Hepatic stellate cell (primary cell): ENCODE measurements at regions not wholly inside any gene's neighbourhood (a gene's known extent, or its start where the extent isn't known, plus 50 kb on each side); places are given as distances from the start of the nearest gene placed in this dataset.
"Not testable (repeated sequence)": the region's sequence is repeated elsewhere in the genome, so short reads cannot be mapped to it uniquely, and the experiment has no call there.

ENCODE experiments used
- DNase-seq: peaks from one replicate; pipeline ENCODE4 v3.0.0; 2011; ENCODE audit warnings: low spot score

GRCh38 chr13:64202517-64202916, 2786.9 kb upstream of the PCDH20 start:
- no peak for DNase-seq

DNA sequence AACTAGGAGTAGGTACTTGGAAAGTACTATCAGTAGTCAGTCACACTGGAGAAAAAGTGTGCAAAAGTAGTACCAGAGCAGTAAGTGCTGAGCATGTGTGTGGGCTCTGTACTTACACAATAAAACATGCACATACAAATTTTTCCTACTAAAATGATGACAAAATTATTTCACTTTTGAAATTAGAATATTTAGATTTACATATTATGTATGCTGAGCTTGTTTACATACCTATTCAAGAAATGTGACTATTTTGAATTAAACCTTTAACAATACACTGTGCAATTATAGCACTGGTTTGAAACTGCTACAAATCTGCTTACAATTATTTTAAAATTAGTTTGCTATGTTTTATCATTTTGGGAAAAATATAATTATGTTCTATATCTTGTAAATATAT, 2781.6 kb upstream of the PCDH20 start:
- DNase-seq = no peak

DNA sequence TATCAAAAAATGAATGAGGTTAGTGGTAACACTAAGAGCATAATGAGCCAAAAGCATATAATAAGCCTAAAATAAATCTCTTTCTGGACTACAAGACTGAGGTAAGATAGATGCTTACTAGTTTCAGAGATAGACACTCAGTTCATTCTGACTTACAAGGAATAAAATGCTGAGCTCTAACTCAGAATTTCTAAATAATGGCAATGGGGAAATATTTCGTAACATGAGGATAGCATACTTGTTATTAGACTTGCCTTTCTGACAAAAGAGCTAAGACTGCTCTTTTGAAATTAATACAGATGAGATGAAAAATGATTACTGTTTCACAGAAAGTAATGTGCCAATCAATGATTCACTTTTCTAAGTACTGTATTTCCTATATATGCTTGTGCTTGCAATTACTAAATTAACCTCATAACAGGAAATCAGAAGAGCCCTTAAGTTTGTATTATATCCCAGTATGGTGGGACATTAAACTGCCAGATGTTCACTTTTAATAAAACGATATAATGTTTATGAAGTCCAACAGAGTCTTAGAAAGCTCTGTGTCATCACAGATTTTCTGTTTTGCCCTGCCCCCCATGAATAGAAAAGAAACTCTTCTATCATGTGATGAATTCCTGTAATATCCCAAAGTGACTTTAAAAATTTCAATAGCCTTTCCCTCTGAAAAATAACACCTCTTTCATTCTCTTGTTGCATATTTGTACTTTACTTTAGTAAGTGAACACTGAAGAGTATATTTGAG, 2771.0 kb upstream of the PCDH20 start:
- no peak for DNase-seq

DNA sequence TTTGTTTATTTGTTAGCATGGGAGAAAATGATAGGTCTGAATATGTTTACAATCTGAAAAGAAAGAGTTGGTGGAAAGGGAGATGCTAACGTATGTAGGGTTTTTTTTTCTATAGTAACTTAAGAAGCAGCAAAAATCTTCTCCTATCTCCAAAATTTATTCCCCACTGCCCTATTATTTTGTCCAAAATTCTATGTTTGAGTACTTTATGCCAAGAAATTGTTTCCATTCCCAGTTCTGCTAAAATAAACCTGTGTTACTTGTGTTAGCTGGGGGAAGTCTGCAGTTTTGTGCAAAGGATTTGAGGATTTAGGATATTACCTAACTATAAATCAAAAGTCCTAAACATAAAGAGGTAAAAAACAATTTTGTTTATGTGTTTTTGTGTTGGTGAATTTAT, 2770.4 kb upstream of the PCDH20 start:
- no peak for DNase-seq

DNA sequence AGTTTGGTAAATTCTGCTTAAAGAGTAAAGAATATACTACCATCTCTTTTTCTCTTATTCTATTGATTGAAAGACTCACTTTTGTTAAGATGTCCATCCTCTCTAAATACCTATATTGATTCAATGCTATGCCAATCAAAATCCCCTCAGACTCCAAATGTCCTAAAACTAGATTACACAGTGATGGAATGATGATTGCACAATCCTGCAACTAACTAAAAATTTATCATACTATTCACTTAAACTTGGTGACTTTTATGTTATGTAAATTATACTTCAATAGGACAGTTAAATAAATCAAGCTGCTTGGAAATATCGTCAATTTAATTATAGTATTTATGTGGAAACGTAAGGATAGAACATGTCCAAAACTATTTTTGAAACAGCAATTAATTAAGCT, 2765.1 kb upstream of the PCDH20 start:
- no peak for DNase-seq

GRCh38 chr13:64165826-64166225, 2750.2 kb upstream of the PCDH20 start:
- no peak for DNase-seq

DNA sequence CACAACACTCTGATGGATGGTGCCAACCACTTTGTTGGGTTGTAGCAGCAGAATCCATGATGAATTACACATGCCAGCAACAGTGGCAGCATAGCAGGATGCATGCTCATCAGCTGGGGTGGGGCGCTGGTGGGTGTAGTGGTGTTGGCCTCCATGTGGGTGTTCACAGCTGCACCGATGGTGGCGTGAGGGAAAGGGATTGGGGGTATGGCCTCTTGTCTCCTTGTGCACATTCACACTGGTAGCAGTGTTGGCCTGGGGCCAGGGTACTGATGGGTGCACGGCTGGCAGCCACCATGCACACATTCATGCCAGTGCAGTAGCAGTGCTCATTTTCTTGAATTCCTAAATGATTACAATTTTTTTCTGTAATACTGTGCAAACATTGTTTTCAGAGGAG, 2748.8 kb upstream of the PCDH20 start:
- DNase-seq = no peak

DNA sequence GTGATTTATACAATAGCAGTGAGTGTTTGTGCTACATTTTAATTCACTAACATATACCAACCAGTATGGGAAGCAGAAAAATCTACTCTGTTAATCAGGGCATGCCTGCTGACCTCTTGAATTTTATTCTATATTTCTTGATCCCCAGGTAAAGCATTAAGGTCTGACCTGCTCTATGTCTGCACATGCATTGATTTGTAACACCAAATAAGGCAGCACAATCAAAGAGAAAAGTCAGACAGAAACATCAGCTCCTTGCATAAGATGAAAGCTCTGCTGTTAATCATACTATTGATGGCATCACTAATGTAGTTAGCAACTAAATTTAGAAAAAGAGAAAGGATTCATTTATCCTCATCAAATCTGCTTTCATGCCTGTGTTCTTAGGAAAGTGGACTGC, 2744.8 kb upstream of the PCDH20 start:
- no peak for DNase-seq

DNA sequence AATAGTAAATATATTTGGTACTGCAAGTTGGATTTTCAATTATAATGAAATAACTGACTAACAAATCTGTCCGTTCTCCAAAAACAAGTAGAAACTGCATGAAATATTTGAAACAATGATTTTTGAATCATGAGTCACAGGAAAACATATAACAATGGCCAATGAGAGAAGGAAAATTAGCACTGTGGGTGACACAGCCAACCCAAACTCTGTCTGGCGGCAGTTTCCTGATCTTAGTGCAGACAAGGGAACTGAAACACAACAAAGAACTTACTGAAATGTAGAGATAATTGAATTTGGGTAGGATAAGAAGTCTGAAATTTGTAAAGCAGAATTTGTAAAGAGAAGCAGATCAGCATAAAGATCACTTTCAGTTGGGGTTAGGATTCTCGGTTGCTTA, 2743.3 kb upstream of the PCDH20 start:
- peak; percentile 7 for DNase-seq

- no peak for DNase-seq
Observed at GRCh38 chr13:64154514-64154913, 2738.9 kb upstream of the PCDH20 start.

GRCh38 chr13:64130600-64130999, 2715.0 kb upstream of the PCDH20 start:
- DNase-seq = no peak

- no peak for DNase-seq
Observed at GRCh38 chr13:64130171-64130570, 2714.5 kb upstream of the PCDH20 start.

DNA sequence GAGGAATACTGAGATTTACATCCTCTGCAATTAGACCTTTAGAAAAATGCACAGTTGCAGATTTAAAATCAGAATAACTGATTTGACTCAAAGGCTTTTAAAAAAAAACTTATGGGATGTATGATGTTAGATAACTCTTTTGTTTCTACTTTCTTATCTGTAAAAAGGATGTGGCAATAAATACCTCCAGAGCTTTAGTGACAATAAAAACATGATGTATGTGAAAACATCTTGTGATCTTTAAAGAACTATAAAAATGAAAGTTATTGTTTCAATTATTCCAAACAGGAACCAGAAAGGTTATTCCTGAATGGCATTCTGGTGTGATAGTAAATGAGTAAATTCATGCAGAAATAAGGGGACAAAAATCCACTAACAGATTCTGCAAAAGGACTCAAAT, 2712.2 kb upstream of the PCDH20 start:
- no peak for DNase-seq

DNA sequence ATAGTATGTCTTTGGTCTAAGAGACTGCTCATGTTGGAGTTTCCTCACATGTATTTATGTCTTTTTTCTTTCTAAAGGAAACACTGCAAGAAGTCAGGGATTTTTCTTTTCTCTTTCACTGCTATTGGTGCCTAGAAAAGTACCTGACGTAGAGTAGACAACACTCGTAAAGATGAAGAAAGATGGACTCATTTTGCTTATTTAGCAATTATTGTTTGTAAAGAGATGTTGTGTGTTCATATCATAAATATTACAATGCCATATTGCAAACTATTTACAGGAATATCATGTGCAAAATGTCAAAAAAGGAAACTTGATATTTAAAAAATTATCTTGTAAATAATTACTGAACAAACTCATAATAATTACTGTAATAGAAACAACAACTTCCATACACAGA, 2711.5 kb upstream of the PCDH20 start:
- DNase-seq = no peak

GRCh38 chr13:64121023-64121709, 2705.5 kb upstream of the PCDH20 start:
- DNase-seq = not testable (repeated sequence)

- DNase-seq = no peak
Observed at GRCh38 chr13:64099994-64100393, 2684.3 kb upstream of the PCDH20 start.

- DNase-seq = no peak
Observed at GRCh38 chr13:64090311-64090710, 2674.7 kb upstream of the PCDH20 start.

DNA sequence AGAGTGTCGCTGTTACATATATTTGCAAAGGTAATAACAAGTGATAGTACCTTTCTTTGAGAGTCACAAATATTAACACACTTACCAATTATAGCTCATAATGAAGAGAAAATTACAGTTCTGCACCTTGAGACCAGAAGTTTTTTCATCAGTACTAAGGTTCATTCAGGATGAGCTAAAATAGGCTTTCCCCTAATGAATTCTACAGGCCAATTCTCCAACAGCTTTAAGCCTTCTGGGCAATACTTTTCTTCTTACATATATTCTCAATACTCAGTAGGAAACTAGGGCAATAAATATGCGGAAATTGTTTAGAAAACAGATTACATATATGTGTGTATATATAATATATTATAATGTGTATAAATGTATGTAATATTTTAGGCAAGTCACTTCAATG, 2672.8 kb upstream of the PCDH20 start:
- no peak for DNase-seq

DNA sequence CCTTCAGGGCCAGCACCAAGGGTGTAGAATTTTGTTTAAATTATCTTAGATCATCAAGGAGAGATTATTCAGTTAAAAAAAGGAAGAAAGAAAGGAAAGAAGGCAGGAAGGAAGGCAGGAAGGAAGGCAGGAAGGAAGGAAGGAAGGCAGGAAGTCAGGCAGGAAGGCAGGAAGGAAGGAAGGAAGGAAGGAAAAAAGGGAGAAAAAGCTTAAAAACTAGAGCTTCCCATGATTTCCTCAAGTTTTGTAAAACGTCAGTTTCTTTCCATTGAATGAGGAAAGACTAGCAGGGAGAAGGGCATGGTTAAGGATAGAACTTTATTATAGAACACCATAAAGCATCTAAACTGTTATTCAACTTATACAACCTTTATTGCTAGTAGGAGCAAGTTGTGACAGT, 2672.0 kb upstream of the PCDH20 start:
- no peak for DNase-seq

GRCh38 chr13:64083811-64084210, 2668.2 kb upstream of the PCDH20 start:
- no peak for DNase-seq

GRCh38 chr13:64083396-64083795, 2667.7 kb upstream of the PCDH20 start:
- DNase-seq = no peak

DNA sequence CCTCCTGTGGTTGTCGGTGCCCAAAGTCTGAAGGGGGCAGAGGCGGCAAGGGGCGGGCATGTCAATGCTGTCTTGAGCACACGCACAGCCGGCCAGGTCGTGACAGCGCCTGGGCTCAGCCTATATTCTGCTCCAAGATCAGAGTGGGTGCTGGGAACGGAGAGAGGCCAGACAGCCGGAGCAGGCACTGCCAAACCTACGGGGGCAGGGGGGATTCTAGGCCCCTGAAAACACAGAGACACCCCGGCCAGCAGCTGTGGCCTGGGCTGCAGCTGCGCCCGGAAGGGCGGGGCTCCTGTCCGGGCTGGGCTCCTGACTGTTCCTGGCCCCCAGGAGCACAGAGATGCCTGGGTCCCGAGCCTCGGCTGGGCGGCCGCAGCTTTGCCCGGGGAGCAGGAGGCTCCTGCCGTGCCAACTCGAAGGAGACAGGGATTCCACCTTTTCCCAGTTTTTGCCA, 2662.9 kb upstream of the PCDH20 start:
- no peak for DNase-seq

GRCh38 chr13:64078025-64078424, 2662.4 kb upstream of the PCDH20 start:
- DNase-seq = no peak
